ENCODE measurements at regions not wholly inside any gene's neighbourhood (a gene's known extent, or its start where the extent isn't known, plus 50 kb on each side); places are given as distances from the start of the nearest gene placed in this dataset.

- CTCF ChIA-PET, result no interaction called here
- no peak overlapping the region for H3K27ac Mint-ChIP-seq
- no peak overlapping the region for H3K4me3 Mint-ChIP-seq
- DNase-seq (ENCODE audit: low spot score) (no peak), ATAC-seq (no peak)
- no peaks in the 10 kb centered on the region for H3K27me3 Mint-ChIP-seq (ENCODE audit: low read depth)
- no peaks in the 10 kb centered on the region for H3K36me3 Mint-ChIP-seq
- TF ChIP-seq PREB (CRISPR knock-in tag; IDR thresholded peaks at IDR 0.05; ENCODE audit: borderline replicate concordance), result no peak
- no peak for TF ChIP-seq IRF2 (CRISPR knock-in tag; IDR thresholded peaks at IDR 0.05; ENCODE audit: borderline replicate concordance, low read depth)
- no peak for TF ChIP-seq ZNF232 (CRISPR knock-in tag; IDR thresholded peaks at IDR 0.05)
- no peak for TF ChIP-seq ERG (CRISPR knock-in tag; IDR thresholded peaks at IDR 0.05)
- TF ChIP-seq, protein P1, sequence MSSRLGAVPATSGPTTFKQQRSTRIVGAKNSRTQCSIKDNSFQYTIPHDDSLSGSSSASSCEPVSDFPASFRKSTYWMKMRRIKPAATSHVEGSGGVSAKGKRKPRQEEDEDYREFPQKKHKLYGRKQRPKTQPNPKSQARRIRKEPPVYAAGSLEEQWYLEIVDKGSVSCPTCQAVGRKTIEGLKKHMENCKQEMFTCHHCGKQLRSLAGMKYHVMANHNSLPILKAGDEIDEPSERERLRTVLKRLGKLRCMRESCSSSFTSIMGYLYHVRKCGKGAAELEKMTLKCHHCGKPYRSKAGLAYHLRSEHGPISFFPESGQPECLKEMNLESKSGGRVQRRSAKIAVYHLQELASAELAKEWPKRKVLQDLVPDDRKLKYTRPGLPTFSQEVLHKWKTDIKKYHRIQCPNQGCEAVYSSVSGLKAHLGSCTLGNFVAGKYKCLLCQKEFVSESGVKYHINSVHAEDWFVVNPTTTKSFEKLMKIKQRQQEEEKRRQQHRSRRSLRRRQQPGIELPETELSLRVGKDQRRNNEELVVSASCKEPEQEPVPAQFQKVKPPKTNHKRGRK (CRISPR knock-in tag; IDR thresholded peaks at IDR 0.05; ENCODE audit: borderline replicate concordance), result no peak
- peaks cover 4% of the 10 kb centered on the region; the same call in 1 of the 2 replicates for H3K9me3 Mint-ChIP-seq
- POLR2A ChIA-PET, result interaction anchor here (0.6 kb wide), 1 partner anchor 1649 kb away, joined by 3 read pairs; no protein-coding TSS in a partner anchor
- peaks cover 4% of the 10 kb centered on the region; the same call in 1 of the 2 replicates for H3K4me1 Mint-ChIP-seq
These were observed 288.3 kb upstream of the TANK start for GRCh38 chr2:160871953-160872352.

GRCh38 chr2:160876029-160876428 lies 284.2 kb upstream of the TANK start:
- DNase-seq (ENCODE audit: low spot score) (no peak), ATAC-seq (no peak)
- ChIA-PET POLR2A (no interaction called here), CTCF (no interaction called here)
- Mint-ChIP-seq H3K4me3 (no peak overlapping the region), H3K9me3 (peaks cover 4% of the 10 kb centered on the region; the same call in 1 of the 2 replicates), H3K4me1 (peaks cover 3% of the 10 kb centered on the region; the same call in 1 of the 2 replicates), H3K36me3 (no peaks in the 10 kb centered on the region), H3K27me3 (ENCODE audit: low read depth) (no peaks in the 10 kb centered on the region), H3K27ac (no peak overlapping the region)
- TF ChIP-seq HMGXB4 (CRISPR knock-in tag; IDR thresholded peaks at IDR 0.05) (no peak), ZNF281 (CRISPR knock-in tag; IDR thresholded peaks at IDR 0.05) (no peak), ESRRA (CRISPR knock-in tag; IDR thresholded peaks at IDR 0.05; ENCODE audit: borderline replicate concordance) (no peak), NR1H2 (CRISPR knock-in tag; IDR thresholded peaks at IDR 0.05) (no peak), TEAD1 (CRISPR knock-in tag; IDR thresholded peaks at IDR 0.05) (no peak), OVOL2 (CRISPR knock-in tag; IDR thresholded peaks at IDR 0.05; ENCODE audit: borderline replicate concordance) (no peak), ZNF121 (CRISPR knock-in tag; IDR thresholded peaks at IDR 0.05) (no peak), ZNF317 (CRISPR knock-in tag; IDR thresholded peaks at IDR 0.05; ENCODE audit: borderline replicate concordance, low read depth) (no peak), SMAD4 (CRISPR knock-in tag; IDR thresholded peaks at IDR 0.05) (no peak), PRDM15 (CRISPR knock-in tag; IDR thresholded peaks at IDR 0.05) (no peak)
- TF ChIP-seq, protein P2, sequence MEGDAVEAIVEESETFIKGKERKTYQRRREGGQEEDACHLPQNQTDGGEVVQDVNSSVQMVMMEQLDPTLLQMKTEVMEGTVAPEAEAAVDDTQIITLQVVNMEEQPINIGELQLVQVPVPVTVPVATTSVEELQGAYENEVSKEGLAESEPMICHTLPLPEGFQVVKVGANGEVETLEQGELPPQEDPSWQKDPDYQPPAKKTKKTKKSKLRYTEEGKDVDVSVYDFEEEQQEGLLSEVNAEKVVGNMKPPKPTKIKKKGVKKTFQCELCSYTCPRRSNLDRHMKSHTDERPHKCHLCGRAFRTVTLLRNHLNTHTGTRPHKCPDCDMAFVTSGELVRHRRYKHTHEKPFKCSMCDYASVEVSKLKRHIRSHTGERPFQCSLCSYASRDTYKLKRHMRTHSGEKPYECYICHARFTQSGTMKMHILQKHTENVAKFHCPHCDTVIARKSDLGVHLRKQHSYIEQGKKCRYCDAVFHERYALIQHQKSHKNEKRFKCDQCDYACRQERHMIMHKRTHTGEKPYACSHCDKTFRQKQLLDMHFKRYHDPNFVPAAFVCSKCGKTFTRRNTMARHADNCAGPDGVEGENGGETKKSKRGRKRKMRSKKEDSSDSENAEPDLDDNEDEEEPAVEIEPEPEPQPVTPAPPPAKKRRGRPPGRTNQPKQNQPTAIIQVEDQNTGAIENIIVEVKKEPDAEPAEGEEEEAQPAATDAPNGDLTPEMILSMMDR (IDR thresholded peaks at IDR 0.05), result no peak
- TF ChIP-seq, protein P3, sequence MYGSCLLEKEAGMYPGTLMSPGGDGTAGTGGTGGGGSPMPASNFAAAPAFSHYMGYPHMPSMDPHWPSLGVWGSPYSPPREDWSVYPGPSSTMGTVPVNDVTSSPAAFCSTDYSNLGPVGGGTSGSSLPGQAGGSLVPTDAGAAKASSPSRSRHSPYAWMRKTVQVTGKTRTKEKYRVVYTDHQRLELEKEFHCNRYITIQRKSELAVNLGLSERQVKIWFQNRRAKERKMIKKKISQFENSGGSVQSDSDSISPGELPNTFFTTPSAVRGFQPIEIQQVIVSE (CRISPR knock-in tag; IDR thresholded peaks at IDR 0.05; ENCODE audit: borderline replicate concordance), result no peak
